ENCODE measurements at regions not wholly inside any gene's neighbourhood (a gene's known extent, or its start where the extent isn't known, plus 50 kb on each side); places are given as distances from the start of the nearest gene placed in this dataset.

- H3K27me3 ChIP-seq (replicated peaks; ENCODE audit: control insufficient read depth, insufficient read depth, low read length) = no peaks in the 10 kb centered on the region
These were observed 210.8 kb upstream of the EXOC2 start for GRCh38 chr6:903761-904160.

DNA sequence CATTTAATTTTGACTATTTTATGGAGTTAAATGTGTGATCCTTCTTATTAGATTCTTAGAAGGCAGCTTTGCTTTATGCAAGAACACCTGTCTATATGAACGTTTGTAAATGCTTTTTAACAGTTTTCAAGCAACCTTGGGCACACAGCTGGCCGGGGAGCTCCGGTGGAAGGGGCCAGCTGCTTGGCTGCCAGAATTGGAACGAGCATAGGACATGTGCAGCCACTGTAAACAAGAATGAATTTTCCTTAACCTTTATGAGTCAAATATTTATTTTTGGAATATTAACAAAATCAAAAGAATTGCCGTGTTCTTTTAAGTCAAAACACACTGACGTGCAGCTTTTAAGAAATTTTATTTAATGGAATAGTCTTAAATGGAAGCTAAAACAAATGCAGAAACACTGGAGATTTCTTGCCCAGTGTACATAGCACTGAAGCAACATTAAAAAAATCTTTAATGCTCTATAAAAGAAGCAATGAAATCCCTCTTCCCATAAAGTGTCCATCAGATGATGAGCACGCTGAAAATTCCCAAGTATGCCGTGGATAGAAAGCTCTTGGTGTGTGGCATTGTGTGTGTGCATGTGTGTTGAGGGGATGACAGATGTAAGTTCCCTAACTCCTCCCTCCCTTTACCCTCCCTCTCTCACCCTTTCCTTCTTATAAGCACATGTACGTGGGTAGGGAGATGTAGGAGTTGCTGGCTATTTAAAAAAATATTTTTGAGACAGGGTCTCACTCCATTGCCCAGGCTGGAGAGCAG lies 208.9 kb upstream of the EXOC2 start:
- DNase-seq (ENCODE audit: extremely low read depth, insufficient read length) = no peak
- Histone ChIP-seq H3K27me3 (replicated peaks; ENCODE audit: control insufficient read depth, insufficient read depth, low read length) (no peaks in the 10 kb centered on the region), H3K36me3 (ENCODE audit: control insufficient read depth, insufficient read depth, low read length) (no peaks in the 10 kb centered on the region), H3K4me3 (replicated peaks; ENCODE audit: low read depth, low read length) (no peak overlapping the region)
- TF ChIP-seq, protein P1, sequence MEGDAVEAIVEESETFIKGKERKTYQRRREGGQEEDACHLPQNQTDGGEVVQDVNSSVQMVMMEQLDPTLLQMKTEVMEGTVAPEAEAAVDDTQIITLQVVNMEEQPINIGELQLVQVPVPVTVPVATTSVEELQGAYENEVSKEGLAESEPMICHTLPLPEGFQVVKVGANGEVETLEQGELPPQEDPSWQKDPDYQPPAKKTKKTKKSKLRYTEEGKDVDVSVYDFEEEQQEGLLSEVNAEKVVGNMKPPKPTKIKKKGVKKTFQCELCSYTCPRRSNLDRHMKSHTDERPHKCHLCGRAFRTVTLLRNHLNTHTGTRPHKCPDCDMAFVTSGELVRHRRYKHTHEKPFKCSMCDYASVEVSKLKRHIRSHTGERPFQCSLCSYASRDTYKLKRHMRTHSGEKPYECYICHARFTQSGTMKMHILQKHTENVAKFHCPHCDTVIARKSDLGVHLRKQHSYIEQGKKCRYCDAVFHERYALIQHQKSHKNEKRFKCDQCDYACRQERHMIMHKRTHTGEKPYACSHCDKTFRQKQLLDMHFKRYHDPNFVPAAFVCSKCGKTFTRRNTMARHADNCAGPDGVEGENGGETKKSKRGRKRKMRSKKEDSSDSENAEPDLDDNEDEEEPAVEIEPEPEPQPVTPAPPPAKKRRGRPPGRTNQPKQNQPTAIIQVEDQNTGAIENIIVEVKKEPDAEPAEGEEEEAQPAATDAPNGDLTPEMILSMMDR (IDR thresholded peaks at IDR 0.05; ENCODE audit: insufficient read depth, low read length, poor library complexity, severe bottlenecking) = no peak

More at GRCh38 chr6:903761-904160, 210.8 kb upstream of the EXOC2 start:
- Histone ChIP-seq H3K4me3 (replicated peaks; ENCODE audit: low read depth, low read length) (no peak overlapping the region), H3K36me3 (ENCODE audit: control insufficient read depth, insufficient read depth, low read length) (no peaks in the 10 kb centered on the region)
- no peak for DNase-seq (ENCODE audit: extremely low read depth, insufficient read length)
- TF ChIP-seq, protein P1 (IDR thresholded peaks at IDR 0.05; ENCODE audit: insufficient read depth, low read length, poor library complexity, severe bottlenecking) = no peak

- Histone ChIP-seq H3K27me3 (replicated peaks; ENCODE audit: control insufficient read depth, insufficient read depth, low read length) (no peaks in the 10 kb centered on the region), H3K36me3 (ENCODE audit: control insufficient read depth, insufficient read depth, low read length) (no peaks in the 10 kb centered on the region), H3K4me3 (replicated peaks; ENCODE audit: low read depth, low read length) (no peak overlapping the region)
- DNase-seq (ENCODE audit: extremely low read depth, insufficient read length) = no peak
- TF ChIP-seq, protein P1 (IDR thresholded peaks at IDR 0.05; ENCODE audit: insufficient read depth, low read length, poor library complexity, severe bottlenecking) = no peak
These were observed 208.0 kb upstream of the EXOC2 start for GRCh38 chr6:900716-901605.

- Histone ChIP-seq H3K4me3 (replicated peaks; ENCODE audit: low read depth, low read length) (no peak overlapping the region; the same call in 1 of the 2 replicates), H3K36me3 (ENCODE audit: control insufficient read depth, insufficient read depth, low read length) (no peaks in the 10 kb centered on the region), H3K27me3 (replicated peaks; ENCODE audit: control insufficient read depth, insufficient read depth, low read length) (no peaks in the 10 kb centered on the region; the same call in 1 of the 2 replicates)
- no peak for DNase-seq (ENCODE audit: extremely low read depth, insufficient read length)
- TF ChIP-seq, protein P1 (IDR thresholded peaks at IDR 0.05; ENCODE audit: insufficient read depth, low read length, poor library complexity, severe bottlenecking) = no peak
These were observed 204.7 kb upstream of the EXOC2 start for GRCh38 chr6:897528-898207.

GRCh38 chr6:894274-894673 lies 201.3 kb upstream of the EXOC2 start:
- H3K27me3 ChIP-seq (replicated peaks; ENCODE audit: control insufficient read depth, insufficient read depth, low read length) = no peaks in the 10 kb centered on the region; the same call in 1 of the 2 replicates
- no peak overlapping the region for H3K4me3 ChIP-seq (replicated peaks; ENCODE audit: low read depth, low read length)
- TF ChIP-seq, protein P1 (IDR thresholded peaks at IDR 0.05; ENCODE audit: insufficient read depth, low read length, poor library complexity, severe bottlenecking) = peak; percentile 43
- DNase-seq (ENCODE audit: extremely low read depth, insufficient read length) = no peak
- H3K36me3 ChIP-seq (ENCODE audit: control insufficient read depth, insufficient read depth, low read length) = no peaks in the 10 kb centered on the region
